ENCODE measurements at regions not wholly inside any gene's neighbourhood (a gene's known extent, or its start where the extent isn't known, plus 50 kb on each side); places are given as distances from the start of the nearest gene placed in this dataset.

DNA sequence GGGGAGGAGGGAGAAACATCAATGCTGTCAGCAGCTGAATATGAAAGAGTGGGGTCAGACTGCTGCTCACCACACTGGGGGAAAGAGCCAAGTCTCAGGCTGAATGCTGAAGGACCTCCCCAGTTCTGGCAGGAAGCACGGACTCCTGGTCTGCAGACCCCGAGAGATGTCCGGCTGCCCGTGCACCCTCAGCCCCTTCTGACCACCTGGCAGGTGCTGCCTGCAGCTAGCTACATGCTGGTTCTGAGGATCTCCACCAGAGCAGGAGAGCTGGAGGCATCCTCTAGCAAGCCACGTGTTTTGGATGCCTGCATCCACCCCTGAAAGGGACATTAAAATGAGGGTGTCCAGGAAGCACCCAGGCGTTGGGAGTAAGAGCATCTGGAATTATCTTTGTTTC lies 74.2 kb downstream of the HTR5A start:
- TF ChIP-seq YY1 (IDR thresholded peaks at IDR 0.05; ENCODE audit: extremely low read depth, insufficient replicate concordance, low read depth, low read length) = no peak
- no peak for TF ChIP-seq POLR2A (IDR thresholded peaks at IDR 0.05; ENCODE audit: borderline replicate concordance, extremely low read depth, insufficient read depth, insufficient read length)
- TF ChIP-seq, protein P1, sequence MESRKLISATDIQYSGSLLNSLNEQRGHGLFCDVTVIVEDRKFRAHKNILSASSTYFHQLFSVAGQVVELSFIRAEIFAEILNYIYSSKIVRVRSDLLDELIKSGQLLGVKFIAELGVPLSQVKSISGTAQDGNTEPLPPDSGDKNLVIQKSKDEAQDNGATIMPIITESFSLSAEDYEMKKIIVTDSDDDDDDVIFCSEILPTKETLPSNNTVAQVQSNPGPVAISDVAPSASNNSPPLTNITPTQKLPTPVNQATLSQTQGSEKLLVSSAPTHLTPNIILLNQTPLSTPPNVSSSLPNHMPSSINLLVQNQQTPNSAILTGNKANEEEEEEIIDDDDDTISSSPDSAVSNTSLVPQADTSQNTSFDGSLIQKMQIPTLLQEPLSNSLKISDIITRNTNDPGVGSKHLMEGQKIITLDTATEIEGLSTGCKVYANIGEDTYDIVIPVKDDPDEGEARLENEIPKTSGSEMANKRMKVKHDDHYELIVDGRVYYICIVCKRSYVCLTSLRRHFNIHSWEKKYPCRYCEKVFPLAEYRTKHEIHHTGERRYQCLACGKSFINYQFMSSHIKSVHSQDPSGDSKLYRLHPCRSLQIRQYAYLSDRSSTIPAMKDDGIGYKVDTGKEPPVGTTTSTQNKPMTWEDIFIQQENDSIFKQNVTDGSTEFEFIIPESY (IDR thresholded peaks at IDR 0.05; ENCODE audit: extremely low read depth, insufficient replicate concordance, low read length) = no peak
- TF ChIP-seq SP1 (IDR thresholded peaks at IDR 0.05; ENCODE audit: low read depth) = no peak
- no peak for TF ChIP-seq EZH2 (IDR thresholded peaks at IDR 0.05)
